Sigmoid colon (tissue), 6 donors: ENCODE measurements at regions not wholly inside any gene's neighbourhood (a gene's known extent, or its start where the extent isn't known, plus 50 kb on each side); places are given as distances from the start of the nearest gene placed in this dataset.
A peak's percentile ranks its signal among the peaks of the same experiment; 100 is the strongest.

Source experiments
- DNase-seq: peaks from one replicate; pipeline ENCODE4 v3.0.0-alpha.2; 2019
- H3K27ac ChIP-seq, 4 donors: fragments of 200-600 bp; sonication (generic); one replicate each; pipeline ENCODE4 v1.5.1; 2016 to 2019; ENCODE audit warnings: mild to moderate bottlenecking in 1 of 4
- H3K27me3 ChIP-seq, 3 donors: fragments of 200-600 bp; sonication (generic); one replicate each; pipeline ENCODE4 v1.5.1; 2019; ENCODE audit warnings: mild to moderate bottlenecking in 1 of 3
- H3K36me3 ChIP-seq, 4 donors: fragments of 200-600 bp; sonication (generic); one replicate each; pipeline ENCODE4 v1.5.1; 2016 to 2019
- H3K4me1 ChIP-seq, 4 donors: fragments of 200-600 bp; sonication (generic); one replicate each; pipeline ENCODE4 v1.5.1; 2017 to 2019
- H3K4me3 ChIP-seq, 4 donors: fragments of 200-600 bp; sonication (generic); one replicate each; pipeline ENCODE4 v1.5.1; 2017 to 2019; ENCODE audit warnings: mild to moderate bottlenecking in 2 of 4, moderate library complexity in 1 of 4
- H3K9me3 ChIP-seq, 4 donors: fragments of 200-600 bp in 3 of 4; sonication (generic) in 3 of 4; one replicate each; pipeline versions ENCODE4 v1.5.1 to v1.6.1; 2013 to 2019
- EP300 ChIP-seq, 4 donors: sonication (generic); formaldehyde crosslinking; IDR thresholded peaks; one replicate each; pipeline ENCODE4 v1.6.1; 2017; ENCODE audit warnings: antibody characterized with exemption in 4 of 4
- POLR2A ChIP-seq, 2 donors: fragments of 450-650 bp; IDR thresholded peaks; one replicate each; pipeline ENCODE4 v1.6.1; 2016; ENCODE audit warnings: antibody characterized with exemption in 2 of 2, mild to moderate bottlenecking in 2 of 2, moderate library complexity in 2 of 2
- POLR2AphosphoS5 ChIP-seq, 4 donors: sonication (generic); formaldehyde crosslinking; IDR thresholded peaks; one replicate each; pipeline ENCODE4 v1.6.1; 2017; ENCODE audit warnings: antibody characterized with exemption in 4 of 4
- WGBS, 2 donors: extraction: QIAGEN DNeasy Blood & Tissue Kit; methylation state at CpG; one replicate each; pipeline ENCODE4 v1.1.7; 2013; 5-methylcytosine and 5-hydroxymethylcytosine counted together
- intact Hi-C: fragments of 100-400 bp; cut with DNase I; formaldehyde crosslinking; loops from one replicate; pipeline ENCODE4 v1.15.1; 2023
- TF ChIP-seq, protein P1 (sequence below), 4 experiments: fragments of 450-650 bp in 3 of 4; fragments of 200-600 bp in 1 of 4; IDR thresholded peaks; one replicate each; pipeline ENCODE4 v1.5.1; 2016 to 2019; ENCODE audit warnings: antibody characterized with exemption in 4 of 4, mild to moderate bottlenecking in 3 of 4, moderate library complexity in 2 of 4
- donor health status: healthy with polysubstance abuse.
- donor health status: healthy.

DNA sequence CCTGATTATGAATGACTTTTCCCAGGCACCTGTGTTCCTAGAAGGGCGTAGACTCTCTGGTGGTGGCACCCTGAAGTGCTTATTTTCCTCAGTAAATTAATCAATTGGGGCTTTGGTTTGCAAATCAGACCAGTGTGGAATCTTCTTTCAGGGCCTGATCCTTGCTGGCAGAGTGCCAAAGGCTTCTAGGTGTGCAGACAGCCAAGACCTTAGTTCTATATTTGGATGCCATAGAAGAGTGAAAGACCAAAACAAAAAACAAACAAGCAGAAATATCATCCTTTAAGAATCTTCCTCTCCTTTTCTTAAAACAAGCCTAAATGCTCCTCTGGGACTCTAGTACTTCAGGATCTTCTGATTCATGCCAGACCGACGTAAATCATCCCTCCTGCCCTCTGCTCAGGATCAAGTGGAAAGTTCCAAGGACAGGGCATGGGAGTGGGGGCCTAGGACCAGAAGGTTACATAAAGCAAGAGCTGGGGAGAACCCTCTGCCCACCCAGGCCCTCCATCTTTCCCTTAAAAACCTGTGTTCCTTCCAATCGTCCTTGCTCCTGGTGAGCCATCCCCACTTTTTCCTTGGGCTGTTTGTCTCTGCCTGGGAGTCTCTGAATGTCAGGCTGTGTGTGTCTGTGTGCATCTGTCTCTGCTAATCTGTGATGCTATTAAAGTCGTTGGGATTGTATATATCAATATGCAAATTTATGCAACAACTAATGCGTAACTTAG lies 70.5 kb upstream of the MYLIP start:
- Histone ChIP-seq H3K4me1 (peaks cover 0 to 19% (median 5%) of the 10 kb centered on the region in 4 donors), H3K27ac (no peak overlapping the region), H3K36me3 (no peaks in the 10 kb centered on the region), H3K9me3 (no peaks in the 10 kb centered on the region), H3K4me3 (no peak overlapping the region), H3K27me3 (no peaks in the 10 kb centered on the region)
- intact Hi-C loops: loop anchor here (5.0 kb wide), 1 partner anchor 69 kb away; the partner anchor contains the start of gene MYLIP
- 82% methylated on average over 6 of the region's 6 CpGs for WGBS, 2 donors
- TF ChIP-seq EP300 (IDR thresholded peaks at IDR 0.05) (no peak), POLR2A (IDR thresholded peaks at IDR 0.05) (no peak), POLR2AphosphoS5 (IDR thresholded peaks at IDR 0.05) (peak in 1 of 4 donors; percentile 9)
- TF ChIP-seq, protein P1, sequence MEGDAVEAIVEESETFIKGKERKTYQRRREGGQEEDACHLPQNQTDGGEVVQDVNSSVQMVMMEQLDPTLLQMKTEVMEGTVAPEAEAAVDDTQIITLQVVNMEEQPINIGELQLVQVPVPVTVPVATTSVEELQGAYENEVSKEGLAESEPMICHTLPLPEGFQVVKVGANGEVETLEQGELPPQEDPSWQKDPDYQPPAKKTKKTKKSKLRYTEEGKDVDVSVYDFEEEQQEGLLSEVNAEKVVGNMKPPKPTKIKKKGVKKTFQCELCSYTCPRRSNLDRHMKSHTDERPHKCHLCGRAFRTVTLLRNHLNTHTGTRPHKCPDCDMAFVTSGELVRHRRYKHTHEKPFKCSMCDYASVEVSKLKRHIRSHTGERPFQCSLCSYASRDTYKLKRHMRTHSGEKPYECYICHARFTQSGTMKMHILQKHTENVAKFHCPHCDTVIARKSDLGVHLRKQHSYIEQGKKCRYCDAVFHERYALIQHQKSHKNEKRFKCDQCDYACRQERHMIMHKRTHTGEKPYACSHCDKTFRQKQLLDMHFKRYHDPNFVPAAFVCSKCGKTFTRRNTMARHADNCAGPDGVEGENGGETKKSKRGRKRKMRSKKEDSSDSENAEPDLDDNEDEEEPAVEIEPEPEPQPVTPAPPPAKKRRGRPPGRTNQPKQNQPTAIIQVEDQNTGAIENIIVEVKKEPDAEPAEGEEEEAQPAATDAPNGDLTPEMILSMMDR (IDR thresholded peaks at IDR 0.05): no peak
- DNase-seq: no peak

DNA sequence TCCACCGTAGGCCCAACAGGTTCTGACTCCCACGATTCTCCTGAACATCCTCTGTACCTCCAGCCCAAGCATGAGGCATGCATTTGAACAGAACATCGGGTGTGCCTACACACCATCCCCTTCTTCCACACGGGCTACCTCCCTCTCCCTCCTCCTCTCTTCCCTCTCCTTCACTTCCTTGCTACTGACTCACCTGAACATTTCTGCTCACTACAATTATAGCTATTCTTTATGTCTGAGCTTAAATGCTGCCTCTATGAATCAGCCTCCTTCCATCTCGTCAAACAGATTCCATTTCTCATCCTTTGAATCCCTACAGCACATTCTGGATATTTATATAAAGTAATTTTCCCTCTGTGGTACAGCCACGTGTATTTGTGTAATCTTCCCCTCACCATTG lies 71.4 kb upstream of the MYLIP start:
- WGBS, 2 donors: 87 to 89% methylated on average over 6 of the region's 6 CpGs
- intact Hi-C loops: loop anchor here (5.0 kb wide), 1 partner anchor 70 kb away; the partner anchor contains the start of gene MYLIP
- Histone ChIP-seq H3K4me3 (no peak overlapping the region), H3K36me3 (no peaks in the 10 kb centered on the region), H3K27ac (no peak overlapping the region), H3K27me3 (no peaks in the 10 kb centered on the region), H3K4me1 (peaks cover 0 to 19% (median 5%) of the 10 kb centered on the region in 4 donors), H3K9me3 (no peaks in the 10 kb centered on the region)
- no peak for TF ChIP-seq EP300 (IDR thresholded peaks at IDR 0.05)
- TF ChIP-seq, protein P1 (IDR thresholded peaks at IDR 0.05): no peak
- TF ChIP-seq POLR2AphosphoS5 (IDR thresholded peaks at IDR 0.05): no peak
- no peak for TF ChIP-seq POLR2A (IDR thresholded peaks at IDR 0.05)
- DNase-seq: no peak

DNA sequence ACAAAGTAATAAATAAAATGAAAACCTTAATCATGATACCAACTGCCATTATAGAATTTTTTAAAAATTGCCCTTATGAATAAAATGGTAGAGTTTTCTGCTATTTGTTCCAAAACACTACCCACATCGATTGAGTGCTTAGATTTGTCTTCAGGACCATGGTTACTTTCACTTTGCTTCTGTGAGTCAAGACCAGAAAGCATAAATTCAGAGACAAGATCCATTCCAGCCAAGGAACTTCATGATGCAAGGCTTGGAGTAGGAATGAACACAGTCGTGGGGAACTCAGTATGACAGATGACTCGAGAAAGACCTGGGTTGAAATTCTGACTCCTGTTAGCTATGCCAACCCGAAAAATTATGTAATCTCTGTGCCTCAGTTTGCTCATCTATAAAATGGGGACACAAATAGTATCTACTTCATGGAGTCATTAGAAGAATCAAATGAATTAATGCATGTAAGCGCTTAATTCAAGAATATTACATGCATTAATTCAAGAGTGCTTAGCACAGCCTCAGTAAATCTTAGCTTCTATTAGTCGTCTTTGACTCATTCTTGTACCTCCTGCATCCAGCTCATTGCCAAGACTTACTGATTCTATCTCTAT lies 72.5 kb upstream of the MYLIP start:
- Histone ChIP-seq H3K9me3 (no peaks in the 10 kb centered on the region), H3K27ac (no peak overlapping the region), H3K27me3 (no peaks in the 10 kb centered on the region), H3K4me3 (no peak overlapping the region), H3K36me3 (no peaks in the 10 kb centered on the region), H3K4me1 (peaks cover 0 to 19% (median 5%) of the 10 kb centered on the region in 4 donors)
- TF ChIP-seq, protein P1 (IDR thresholded peaks at IDR 0.05): no peak
- TF ChIP-seq POLR2A (IDR thresholded peaks at IDR 0.05) (no peak), POLR2AphosphoS5 (IDR thresholded peaks at IDR 0.05) (no peak), EP300 (IDR thresholded peaks at IDR 0.05) (no peak)
- no peak for DNase-seq
- 89% methylated on average over 6 of the region's 6 CpGs for WGBS, 2 donors
- intact Hi-C loops: loop anchor here (5.0 kb wide), 1 partner anchor 71 kb away; the partner anchor contains the start of gene MYLIP

DNA sequence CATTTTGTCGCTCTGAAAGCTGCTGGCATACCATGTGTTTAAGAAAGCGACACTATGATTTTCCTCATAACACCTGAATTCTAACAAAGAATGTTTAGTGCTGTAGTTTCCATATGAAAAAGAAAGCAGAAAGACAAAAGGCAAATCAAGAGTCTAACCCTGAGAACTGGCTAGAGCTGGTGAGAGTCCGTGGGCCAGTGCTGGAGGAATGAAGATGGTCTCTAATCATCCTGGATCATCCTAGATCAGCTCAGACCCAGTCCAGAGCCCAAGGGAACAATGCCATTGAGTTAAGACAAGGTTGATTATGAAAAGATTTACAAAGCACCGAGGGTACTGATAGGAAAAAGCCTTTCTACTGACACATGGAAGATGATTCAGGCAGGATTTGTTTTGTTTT lies 73.0 kb upstream of the MYLIP start:
- DNase-seq: no peak
- no peaks in the 10 kb centered on the region for H3K27me3 ChIP-seq
- no peak overlapping the region for H3K27ac ChIP-seq
- no peak overlapping the region for H3K4me3 ChIP-seq
- intact Hi-C loops: loop anchor here (5.0 kb wide), 1 partner anchor 71 kb away; the partner anchor contains the start of gene MYLIP
- no peaks in the 10 kb centered on the region for H3K9me3 ChIP-seq
- TF ChIP-seq POLR2AphosphoS5 (IDR thresholded peaks at IDR 0.05) (no peak), EP300 (IDR thresholded peaks at IDR 0.05) (no peak), POLR2A (IDR thresholded peaks at IDR 0.05) (no peak)
- TF ChIP-seq, protein P1 (IDR thresholded peaks at IDR 0.05): no peak
- H3K4me1 ChIP-seq: peaks cover 0 to 19% (median 5%) of the 10 kb centered on the region in 4 donors
- H3K36me3 ChIP-seq: no peaks in the 10 kb centered on the region
- 89 to 91% methylated on average over 4 of the region's 4 CpGs for WGBS, 2 donors
